Transverse colon (tissue), 4 donors: ENCODE measurements at regions not wholly inside any gene's neighbourhood (a gene's known extent, or its start where the extent isn't known, plus 50 kb on each side); places are given as distances from the start of the nearest gene placed in this dataset.

Source experiments
- POLR2A ChIP-seq: fragments of 450-650 bp; IDR thresholded peaks from one replicate; pipeline ENCODE4 v1.6.1; 2016; ENCODE audit warnings: antibody characterized with exemption, mild to moderate bottlenecking, moderate library complexity
- POLR2AphosphoS5 ChIP-seq, 3 donors: sonication (generic); formaldehyde crosslinking; IDR thresholded peaks; one replicate each; pipeline ENCODE4 v1.6.1; 2016; ENCODE audit warnings: antibody characterized with exemption in 3 of 3
- TF ChIP-seq, protein P1 (sequence below), 5 experiments: fragments of 200-600 bp in 3 of 5; fragments of 450-650 bp in 2 of 5; sonication (generic) in 3 of 5; IDR thresholded peaks; 1 replicate in 2 of 5; 2 replicates in 3 of 5; pipeline ENCODE4 v1.5.1; 2016 to 2017; ENCODE audit warnings: antibody characterized with exemption in 5 of 5, inconsistent platforms in 3 of 5, mild to moderate bottlenecking in 2 of 5, moderate library complexity in 1 of 5

DNA sequence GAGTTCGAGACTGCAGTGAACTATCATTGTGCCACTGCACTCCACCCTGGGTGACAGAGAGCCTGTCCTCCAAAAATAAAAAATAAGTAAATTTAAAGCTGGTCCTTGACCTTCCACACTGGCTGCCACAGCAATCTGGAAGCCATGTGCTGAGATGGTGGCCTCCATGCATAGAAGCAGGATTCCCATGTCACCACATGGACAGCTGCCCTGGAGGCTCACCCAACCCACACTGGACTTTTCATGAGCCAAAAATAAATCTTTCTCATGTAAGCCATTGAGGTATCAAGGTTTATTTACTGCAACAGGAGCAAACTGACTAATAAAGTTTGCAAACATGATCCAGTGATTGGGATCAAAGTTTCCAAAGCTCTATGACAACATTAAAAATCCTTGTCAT lies 88.5 kb downstream of the SETD4 start:
- TF ChIP-seq, protein P1, sequence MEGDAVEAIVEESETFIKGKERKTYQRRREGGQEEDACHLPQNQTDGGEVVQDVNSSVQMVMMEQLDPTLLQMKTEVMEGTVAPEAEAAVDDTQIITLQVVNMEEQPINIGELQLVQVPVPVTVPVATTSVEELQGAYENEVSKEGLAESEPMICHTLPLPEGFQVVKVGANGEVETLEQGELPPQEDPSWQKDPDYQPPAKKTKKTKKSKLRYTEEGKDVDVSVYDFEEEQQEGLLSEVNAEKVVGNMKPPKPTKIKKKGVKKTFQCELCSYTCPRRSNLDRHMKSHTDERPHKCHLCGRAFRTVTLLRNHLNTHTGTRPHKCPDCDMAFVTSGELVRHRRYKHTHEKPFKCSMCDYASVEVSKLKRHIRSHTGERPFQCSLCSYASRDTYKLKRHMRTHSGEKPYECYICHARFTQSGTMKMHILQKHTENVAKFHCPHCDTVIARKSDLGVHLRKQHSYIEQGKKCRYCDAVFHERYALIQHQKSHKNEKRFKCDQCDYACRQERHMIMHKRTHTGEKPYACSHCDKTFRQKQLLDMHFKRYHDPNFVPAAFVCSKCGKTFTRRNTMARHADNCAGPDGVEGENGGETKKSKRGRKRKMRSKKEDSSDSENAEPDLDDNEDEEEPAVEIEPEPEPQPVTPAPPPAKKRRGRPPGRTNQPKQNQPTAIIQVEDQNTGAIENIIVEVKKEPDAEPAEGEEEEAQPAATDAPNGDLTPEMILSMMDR (IDR thresholded peaks at IDR 0.05), result no peak
- TF ChIP-seq POLR2A (no peak), POLR2AphosphoS5 (IDR thresholded peaks at IDR 0.05) (no peak)
